Fibroblast of lung (primary cell): ENCODE measurements at regions not wholly inside any gene's neighbourhood (a gene's known extent, or its start where the extent isn't known, plus 50 kb on each side); places are given as distances from the start of the nearest gene placed in this dataset.

ENCODE experiments used
- DNase-seq, 2 donors: peaks; one replicate each; pipeline versions ENCODE4 v3.0.0 to v3.0.0-alpha.2; 2010; ENCODE audit warnings: low read depth in 2 of 2
- H2AFZ ChIP-seq: 2 replicates; pipeline ENCODE4 v1.5.1; 2012; ENCODE audit warnings: low read length, control low read depth, inconsistent platforms
- H3K27ac ChIP-seq: 2 replicates; pipeline ENCODE4 v1.5.1; 2011; ENCODE audit warnings: low read length, control low read depth; ENCODE audit not compliant: insufficient read depth
- H3K27me3 ChIP-seq: 2 replicates; pipeline ENCODE4 v1.5.1; 2011; ENCODE audit warnings: mild to moderate bottlenecking, low read length; ENCODE audit not compliant: control insufficient read depth, insufficient read depth
- H3K36me3 ChIP-seq: 2 replicates; pipeline ENCODE4 v1.5.1; 2011; ENCODE audit warnings: low read length; ENCODE audit not compliant: control insufficient read depth, insufficient read depth
- H3K4me1 ChIP-seq: 2 replicates; pipeline ENCODE4 v1.5.1; 2011; ENCODE audit warnings: low read length; ENCODE audit not compliant: control insufficient read depth, insufficient read depth; ENCODE audit errors: extremely low read depth
- H3K4me2 ChIP-seq: 2 replicates; pipeline ENCODE4 v1.5.1; 2011; ENCODE audit warnings: low read length, control low read depth; ENCODE audit not compliant: insufficient read depth; ENCODE audit errors: extremely low read depth
- H3K4me3 ChIP-seq, 4 experiments: fragments of 200-600 bp in 1 of 4; sonication (generic) in 1 of 4; replicated peaks in 1 of 4; 2 replicates each; pipeline ENCODE4 v1.5.1; 2011 to 2016; ENCODE audit warnings: low read length in 4 of 4, low read depth in 3 of 4, mild to moderate bottlenecking in 3 of 4, control low read depth in 2 of 4, inconsistent platforms in 1 of 4, mixed read lengths in 1 of 4; ENCODE audit not compliant: insufficient read depth in 1 of 4; ENCODE audit errors: control extremely low read depth in 1 of 4
- H3K79me2 ChIP-seq: 2 replicates; pipeline ENCODE4 v1.5.1; 2012; ENCODE audit warnings: mild to moderate bottlenecking, low read length, inconsistent platforms; ENCODE audit not compliant: control insufficient read depth, insufficient read depth
- H3K9ac ChIP-seq: 2 replicates; pipeline ENCODE4 v1.5.1; 2011; ENCODE audit warnings: mild to moderate bottlenecking, low read length, control low read depth; ENCODE audit not compliant: insufficient read depth
- H3K9me3 ChIP-seq: 2 replicates; pipeline ENCODE4 v1.5.1; 2012; ENCODE audit warnings: low read depth, low read length; ENCODE audit not compliant: control insufficient read depth, insufficient read depth
- H4K20me1 ChIP-seq: 2 replicates; pipeline ENCODE4 v1.5.1; 2011; ENCODE audit warnings: low read length; ENCODE audit not compliant: control insufficient read depth, insufficient read depth; ENCODE audit errors: extremely low read depth
- EZH2 ChIP-seq: IDR thresholded peaks from 2 replicates; pipeline ENCODE4 v1.5.1; 2012; ENCODE audit warnings: low read length, control low read depth, mild to moderate bottlenecking; ENCODE audit errors: missing control alignments
- TF ChIP-seq, protein P1 (sequence below), 2 donors: IDR thresholded peaks in 1 of 2; conservative IDR thresholded peaks in 1 of 2; 1 replicate in 1 of 2; 2 replicates in 1 of 2; pipeline ENCODE4 v1.5.1; 2011 to 2012; ENCODE audit warnings: low read length in 2 of 2, control low read depth in 1 of 2, inconsistent platforms in 1 of 2, low read depth in 1 of 2, mild to moderate bottlenecking in 1 of 2

DNA sequence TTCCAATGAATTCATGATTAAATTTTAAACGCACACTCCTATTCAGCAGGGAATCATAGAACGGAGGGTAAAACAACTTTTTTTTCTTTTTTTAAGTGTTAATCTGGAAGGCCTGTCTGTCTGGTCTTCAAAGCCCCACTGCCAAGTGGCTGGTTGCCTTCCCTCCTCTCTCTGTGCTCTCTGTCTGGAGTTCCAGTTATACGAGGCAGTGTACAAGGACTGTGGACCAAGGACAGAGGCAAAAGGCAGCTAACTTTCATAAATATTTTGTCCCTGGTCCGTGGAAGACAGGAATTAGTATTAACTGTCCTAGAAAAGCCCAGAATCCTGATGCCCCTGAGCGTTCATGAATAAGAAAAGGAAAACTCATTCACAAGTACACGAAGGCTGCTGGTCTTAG, 164.0 kb upstream of the E2F8 start:
- Histone ChIP-seq H3K27ac (no peak overlapping the region), H3K36me3 (no peaks in the 10 kb centered on the region), H3K4me1 (no peaks in the 10 kb centered on the region), H3K79me2 (no peaks in the 10 kb centered on the region), H3K9ac (no peak overlapping the region), H3K27me3 (no peaks in the 10 kb centered on the region), H4K20me1 (no peaks in the 10 kb centered on the region), H3K4me3 (no peak overlapping the region), H3K9me3 (no peaks in the 10 kb centered on the region), H2AFZ (no peak overlapping the region), H3K4me2 (no peak overlapping the region)
- DNase-seq, result no peak
- TF ChIP-seq, protein P1, sequence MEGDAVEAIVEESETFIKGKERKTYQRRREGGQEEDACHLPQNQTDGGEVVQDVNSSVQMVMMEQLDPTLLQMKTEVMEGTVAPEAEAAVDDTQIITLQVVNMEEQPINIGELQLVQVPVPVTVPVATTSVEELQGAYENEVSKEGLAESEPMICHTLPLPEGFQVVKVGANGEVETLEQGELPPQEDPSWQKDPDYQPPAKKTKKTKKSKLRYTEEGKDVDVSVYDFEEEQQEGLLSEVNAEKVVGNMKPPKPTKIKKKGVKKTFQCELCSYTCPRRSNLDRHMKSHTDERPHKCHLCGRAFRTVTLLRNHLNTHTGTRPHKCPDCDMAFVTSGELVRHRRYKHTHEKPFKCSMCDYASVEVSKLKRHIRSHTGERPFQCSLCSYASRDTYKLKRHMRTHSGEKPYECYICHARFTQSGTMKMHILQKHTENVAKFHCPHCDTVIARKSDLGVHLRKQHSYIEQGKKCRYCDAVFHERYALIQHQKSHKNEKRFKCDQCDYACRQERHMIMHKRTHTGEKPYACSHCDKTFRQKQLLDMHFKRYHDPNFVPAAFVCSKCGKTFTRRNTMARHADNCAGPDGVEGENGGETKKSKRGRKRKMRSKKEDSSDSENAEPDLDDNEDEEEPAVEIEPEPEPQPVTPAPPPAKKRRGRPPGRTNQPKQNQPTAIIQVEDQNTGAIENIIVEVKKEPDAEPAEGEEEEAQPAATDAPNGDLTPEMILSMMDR (conservative IDR thresholded peaks at IDR 0.05 in 1 of 2, IDR thresholded peaks at IDR 0.05 in 1 of 2; ENCODE audit: low read depth in 1 of 2, low read length in 2 of 2), result no peak
- TF ChIP-seq EZH2, result no peak

DNA sequence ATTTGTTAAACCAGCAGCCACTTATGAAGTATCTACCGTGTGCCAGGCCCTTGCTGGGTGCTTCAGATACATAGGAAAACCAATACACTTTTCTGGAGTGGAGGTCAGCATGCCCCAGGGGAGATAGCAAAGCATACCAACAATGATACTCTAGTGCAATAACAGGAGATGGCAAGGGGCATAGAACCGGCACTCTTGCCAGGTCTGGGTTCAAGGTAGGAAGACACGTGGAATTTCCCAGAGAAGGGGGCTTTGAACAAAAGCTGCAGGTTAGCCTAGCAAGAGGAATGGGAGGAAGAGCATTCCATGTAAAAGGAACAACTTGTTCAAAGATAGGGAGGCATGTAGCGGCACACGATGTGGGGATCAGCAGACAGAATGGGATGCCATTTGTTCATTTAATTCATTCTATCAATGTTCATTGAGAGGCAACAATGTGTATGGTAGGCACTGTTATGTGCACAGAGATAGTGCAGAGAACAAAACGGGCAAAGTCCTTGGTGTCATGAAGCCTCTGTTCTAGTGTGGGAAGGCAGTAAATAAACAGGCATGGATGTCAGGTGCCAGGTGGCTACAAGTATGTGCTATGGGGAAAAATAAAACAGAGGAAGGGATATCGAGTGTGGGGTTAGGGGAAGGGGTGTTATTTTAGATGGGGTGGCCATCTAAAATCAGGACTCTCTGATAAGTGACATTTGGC, 162.6 kb upstream of the E2F8 start:
- H3K4me3 ChIP-seq, result no peak overlapping the region
- no peak overlapping the region for H2AFZ ChIP-seq
- no peaks in the 10 kb centered on the region for H3K79me2 ChIP-seq
- no peak for DNase-seq
- H3K9ac ChIP-seq, result no peak overlapping the region
- H3K9me3 ChIP-seq, result no peaks in the 10 kb centered on the region
- no peaks in the 10 kb centered on the region for H3K27me3 ChIP-seq
- H3K4me1 ChIP-seq, result peaks cover 10% of the 10 kb centered on the region
- no peak for TF ChIP-seq EZH2
- TF ChIP-seq, protein P1 (conservative IDR thresholded peaks at IDR 0.05 in 1 of 2, IDR thresholded peaks at IDR 0.05 in 1 of 2; ENCODE audit: low read depth in 1 of 2, low read length in 2 of 2), result no peak
- no peak overlapping the region for H3K4me2 ChIP-seq
- H4K20me1 ChIP-seq, result no peaks in the 10 kb centered on the region
- no peaks in the 10 kb centered on the region for H3K36me3 ChIP-seq
- H3K27ac ChIP-seq, result no peak overlapping the region

DNA sequence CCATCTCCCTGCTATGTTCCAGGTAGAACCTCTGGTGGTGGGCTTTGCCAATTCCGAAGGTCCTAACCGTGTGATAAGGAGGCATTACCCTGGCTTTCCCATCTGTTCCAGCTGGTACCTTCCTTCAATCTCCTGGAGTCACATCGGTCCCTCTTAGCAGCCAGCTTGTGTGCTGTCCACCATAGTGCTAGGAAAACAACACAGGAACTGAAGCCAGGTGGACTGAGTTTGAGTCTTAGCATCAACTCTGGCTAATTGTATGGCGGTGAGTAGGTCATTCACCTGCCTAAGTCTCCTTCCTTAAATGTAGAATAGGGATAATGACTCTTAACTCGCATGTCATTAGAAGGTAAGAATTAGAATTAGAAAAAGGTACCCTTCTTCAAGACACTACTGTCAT, 159.6 kb upstream of the E2F8 start:
- no peaks in the 10 kb centered on the region for H3K9me3 ChIP-seq
- H3K27me3 ChIP-seq, result no peaks in the 10 kb centered on the region
- DNase-seq, result no peak
- no peaks in the 10 kb centered on the region for H3K36me3 ChIP-seq
- no peak overlapping the region for H3K4me3 ChIP-seq
- no peak overlapping the region for H3K9ac ChIP-seq
- no peak overlapping the region for H3K4me2 ChIP-seq
- no peak for TF ChIP-seq EZH2
- TF ChIP-seq, protein P1 (conservative IDR thresholded peaks at IDR 0.05 in 1 of 2, IDR thresholded peaks at IDR 0.05 in 1 of 2; ENCODE audit: low read depth in 1 of 2, low read length in 2 of 2), result no peak
- no peak overlapping the region for H3K27ac ChIP-seq
- H2AFZ ChIP-seq, result no peak overlapping the region
- H3K79me2 ChIP-seq, result no peaks in the 10 kb centered on the region
- H3K4me1 ChIP-seq, result peaks cover 17% of the 10 kb centered on the region
- no peaks in the 10 kb centered on the region for H4K20me1 ChIP-seq
